ENCODE measurements at regions not wholly inside any gene's neighbourhood (a gene's known extent, or its start where the extent isn't known, plus 50 kb on each side); places are given as distances from the start of the nearest gene placed in this dataset.
A peak's percentile ranks its signal among the peaks of the same experiment; 100 is the strongest.

GRCh38 chr2:12196495-12196894, 450.1 kb downstream of the LPIN1 start:
- no peak overlapping the region for H3K27ac ChIP-seq
- H3K4me1 ChIP-seq = peaks cover 0 to 35% (median 3%) of the 10 kb centered on the region in 12 donors
- TF ChIP-seq, protein P1, sequence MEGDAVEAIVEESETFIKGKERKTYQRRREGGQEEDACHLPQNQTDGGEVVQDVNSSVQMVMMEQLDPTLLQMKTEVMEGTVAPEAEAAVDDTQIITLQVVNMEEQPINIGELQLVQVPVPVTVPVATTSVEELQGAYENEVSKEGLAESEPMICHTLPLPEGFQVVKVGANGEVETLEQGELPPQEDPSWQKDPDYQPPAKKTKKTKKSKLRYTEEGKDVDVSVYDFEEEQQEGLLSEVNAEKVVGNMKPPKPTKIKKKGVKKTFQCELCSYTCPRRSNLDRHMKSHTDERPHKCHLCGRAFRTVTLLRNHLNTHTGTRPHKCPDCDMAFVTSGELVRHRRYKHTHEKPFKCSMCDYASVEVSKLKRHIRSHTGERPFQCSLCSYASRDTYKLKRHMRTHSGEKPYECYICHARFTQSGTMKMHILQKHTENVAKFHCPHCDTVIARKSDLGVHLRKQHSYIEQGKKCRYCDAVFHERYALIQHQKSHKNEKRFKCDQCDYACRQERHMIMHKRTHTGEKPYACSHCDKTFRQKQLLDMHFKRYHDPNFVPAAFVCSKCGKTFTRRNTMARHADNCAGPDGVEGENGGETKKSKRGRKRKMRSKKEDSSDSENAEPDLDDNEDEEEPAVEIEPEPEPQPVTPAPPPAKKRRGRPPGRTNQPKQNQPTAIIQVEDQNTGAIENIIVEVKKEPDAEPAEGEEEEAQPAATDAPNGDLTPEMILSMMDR (IDR thresholded peaks at IDR 0.05) = no peak
- TF ChIP-seq POLR2A (IDR thresholded peaks at IDR 0.05) = no peak
- 93 to 97% (median 93%) methylated on average over 1 of the region's 1 CpG for WGBS, 4 donors
- DNase-seq (no peak), ATAC-seq (no peak)
- intact Hi-C loops (cut with DNase I) = no loop called here
- H3K9me3 ChIP-seq = peaks cover 0 to 11% (median 0%) of the 10 kb centered on the region in 12 donors
- no peak overlapping the region for H3K4me3 ChIP-seq
- H3K36me3 ChIP-seq = no peaks in the 10 kb centered on the region
- H3K27me3 ChIP-seq = no peaks in the 10 kb centered on the region

GRCh38 chr2:12197133-12197532, 450.7 kb downstream of the LPIN1 start:
- Histone ChIP-seq H3K36me3 (no peaks in the 10 kb centered on the region), H3K27ac (no peak overlapping the region), H3K27me3 (no peaks in the 10 kb centered on the region), H3K4me3 (no peak overlapping the region), H3K9me3 (peaks cover 0 to 11% (median 0%) of the 10 kb centered on the region in 12 donors), H3K4me1 (peaks cover 0 to 39% (median 3%) of the 10 kb centered on the region in 12 donors)
- intact Hi-C loops (cut with DNase I) = no loop called here
- DNase-seq (no peak), ATAC-seq (no peak)
- TF ChIP-seq, protein P1 (IDR thresholded peaks at IDR 0.05) = no peak
- no peak for TF ChIP-seq POLR2A (IDR thresholded peaks at IDR 0.05)
- WGBS, 4 donors = 97 to 100% (median 100%) methylated on average over 1 of the region's 1 CpG

- DNase-seq (peak in 2 of 5 donors; percentile 38 to 40), ATAC-seq (peak; percentile 27 to 73 (median 52))
- Histone ChIP-seq H3K4me3 (no peak overlapping the region), H3K4me1 (peaks cover 0 to 33% (median 12%) of the 10 kb centered on the region in 12 donors), H3K27me3 (no peaks in the 10 kb centered on the region), H3K9me3 (peaks cover 0 to 11% (median under 1%) of the 10 kb centered on the region in 12 donors), H3K36me3 (no peaks in the 10 kb centered on the region), H3K27ac (peak overlapping the region in 1 of 12 donors; percentile 15)
- TF ChIP-seq, protein P1 (IDR thresholded peaks at IDR 0.05) = peak in 1 of 12 donors; percentile 5
- no peak for TF ChIP-seq POLR2A (IDR thresholded peaks at IDR 0.05)
- intact Hi-C loops (cut with DNase I) = no loop called here
- WGBS, 4 donors = 59 to 73% (median 65%) methylated on average over 8 of the region's 8 CpGs
Observed at GRCh38 chr2:12199491-12200211, 453.2 kb downstream of the LPIN1 start.

- peak overlapping the region in 1 of 12 donors; percentile 11 for H3K27ac ChIP-seq
- WGBS, 4 donors = 57 to 60% (median 57%) methylated on average over 6 of the region's 6 CpGs
- intact Hi-C loops (cut with DNase I) = no loop called here
- DNase-seq (no peak), ATAC-seq (peak in 2 of 4 donors; percentile 41 to 48)
- peaks cover 0 to 11% (median 3%) of the 10 kb centered on the region in 12 donors for H3K9me3 ChIP-seq
- H3K27me3 ChIP-seq = no peaks in the 10 kb centered on the region
- H3K4me3 ChIP-seq = no peak overlapping the region
- H3K4me1 ChIP-seq = peaks cover 0 to 33% (median 12%) of the 10 kb centered on the region in 12 donors
- no peak for TF ChIP-seq POLR2A (IDR thresholded peaks at IDR 0.05)
- TF ChIP-seq, protein P1 (IDR thresholded peaks at IDR 0.05) = no peak
- H3K36me3 ChIP-seq = no peaks in the 10 kb centered on the region
Observed at GRCh38 chr2:12201369-12201768, 454.9 kb downstream of the LPIN1 start.
